H7 (cell line): ENCODE measurements at regions not wholly inside any gene's neighbourhood (a gene's known extent, or its start where the extent isn't known, plus 50 kb on each side); places are given as distances from the start of the nearest gene placed in this dataset.
A peak's percentile ranks its signal among the peaks of the same experiment; 100 is the strongest.

ENCODE experiments used
- DNase-seq: peaks from one replicate; pipeline ENCODE4 v3.0.0; 2012
- H3K27me3 ChIP-seq: 2 replicates; pipeline ENCODE4 v1.6.0; 2011; ENCODE audit warnings: mild to moderate bottlenecking, low read length; ENCODE audit not compliant: control insufficient read depth, insufficient read depth
- H3K36me3 ChIP-seq: replicated peaks from 2 replicates; pipeline ENCODE4 v1.5.1; 2011; ENCODE audit warnings: low read length; ENCODE audit not compliant: control insufficient read depth, insufficient read depth
- H3K4me3 ChIP-seq: 2 replicates; pipeline ENCODE4 v1.5.1; 2011; ENCODE audit warnings: low read depth, mild to moderate bottlenecking, control low read depth, low read length, moderate library complexity; ENCODE audit not compliant: insufficient read depth

DNA sequence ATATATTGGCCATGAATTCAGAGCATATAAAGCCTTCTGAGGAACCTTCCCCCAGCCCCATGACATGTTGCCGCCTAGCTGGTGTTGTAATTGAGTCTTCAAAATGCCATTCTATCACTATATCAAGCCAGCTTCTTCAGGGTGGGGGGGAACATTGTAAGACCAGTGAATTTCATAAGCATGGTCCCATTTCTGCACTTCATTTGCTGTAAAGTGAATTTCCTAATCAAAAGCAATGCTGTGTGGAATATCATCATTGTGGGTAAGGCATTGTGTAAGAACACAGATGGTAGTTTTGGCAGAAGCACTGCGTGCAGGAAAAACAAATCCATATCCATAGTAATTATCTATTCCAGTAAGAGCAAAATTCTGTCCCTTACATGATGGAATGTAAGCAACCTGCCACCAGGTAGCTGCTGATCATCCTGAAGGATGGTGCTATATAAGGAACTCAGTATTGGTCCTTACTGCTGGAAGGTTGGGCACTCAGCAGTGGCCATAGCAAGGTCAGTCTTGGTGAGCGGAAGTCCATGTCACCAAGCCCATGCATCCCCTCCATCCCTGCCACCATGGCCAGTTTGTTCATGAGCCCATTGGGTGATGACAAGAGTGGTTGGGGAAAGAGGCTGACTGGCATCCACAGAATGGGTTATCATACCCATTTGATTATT, 159.4 kb downstream of the COPS8 start:
- Histone ChIP-seq H3K27me3 (no peaks in the 10 kb centered on the region), H3K4me3 (no peak overlapping the region), H3K36me3 (no peaks in the 10 kb centered on the region)
- no peak for DNase-seq

DNA sequence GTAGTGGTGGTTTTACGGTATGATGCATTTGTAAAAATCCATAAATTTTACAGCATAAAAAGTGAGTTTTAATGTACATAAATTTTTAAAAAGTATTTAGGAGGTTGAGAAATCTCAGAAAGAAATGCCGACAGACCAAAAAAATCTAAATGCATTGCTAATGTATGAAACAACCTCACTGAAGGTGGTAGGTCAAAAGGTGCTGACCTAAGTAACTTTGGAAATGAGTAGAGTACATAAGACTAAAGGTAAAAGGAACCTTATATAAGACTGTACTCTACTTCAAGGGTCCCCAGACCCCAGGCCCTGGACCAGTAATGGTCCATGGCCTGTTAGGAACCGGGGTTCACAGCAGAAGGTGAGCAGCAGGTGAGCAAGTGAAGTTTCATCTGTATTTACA, 163.4 kb downstream of the COL6A3 start:
- DNase-seq: no peak
- Histone ChIP-seq H3K4me3 (no peak overlapping the region), H3K27me3 (no peaks in the 10 kb centered on the region), H3K36me3 (no peaks in the 10 kb centered on the region)

DNA sequence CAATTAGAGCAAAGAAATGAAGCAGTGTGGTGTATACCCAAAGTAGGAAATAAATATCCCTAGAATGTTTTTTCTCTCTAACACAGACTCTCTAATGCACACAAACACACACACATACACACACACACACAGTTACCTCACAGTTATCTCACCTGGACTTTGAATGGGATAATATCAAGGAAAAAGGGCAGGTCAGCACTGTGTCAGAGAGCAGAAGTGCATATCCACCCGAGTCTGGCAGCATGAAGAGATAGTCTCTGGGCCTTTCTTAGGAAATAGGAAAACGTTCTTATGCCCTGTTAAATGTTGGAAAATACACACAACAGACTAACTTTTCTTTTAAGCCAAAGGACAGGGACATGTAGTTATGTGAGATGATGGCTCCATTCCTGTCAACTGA, 162.0 kb downstream of the COL6A3 start:
- Histone ChIP-seq H3K4me3 (no peak overlapping the region), H3K36me3 (no peaks in the 10 kb centered on the region; the same call in 1 of the 2 replicates), H3K27me3 (no peaks in the 10 kb centered on the region)
- DNase-seq: no peak

DNA sequence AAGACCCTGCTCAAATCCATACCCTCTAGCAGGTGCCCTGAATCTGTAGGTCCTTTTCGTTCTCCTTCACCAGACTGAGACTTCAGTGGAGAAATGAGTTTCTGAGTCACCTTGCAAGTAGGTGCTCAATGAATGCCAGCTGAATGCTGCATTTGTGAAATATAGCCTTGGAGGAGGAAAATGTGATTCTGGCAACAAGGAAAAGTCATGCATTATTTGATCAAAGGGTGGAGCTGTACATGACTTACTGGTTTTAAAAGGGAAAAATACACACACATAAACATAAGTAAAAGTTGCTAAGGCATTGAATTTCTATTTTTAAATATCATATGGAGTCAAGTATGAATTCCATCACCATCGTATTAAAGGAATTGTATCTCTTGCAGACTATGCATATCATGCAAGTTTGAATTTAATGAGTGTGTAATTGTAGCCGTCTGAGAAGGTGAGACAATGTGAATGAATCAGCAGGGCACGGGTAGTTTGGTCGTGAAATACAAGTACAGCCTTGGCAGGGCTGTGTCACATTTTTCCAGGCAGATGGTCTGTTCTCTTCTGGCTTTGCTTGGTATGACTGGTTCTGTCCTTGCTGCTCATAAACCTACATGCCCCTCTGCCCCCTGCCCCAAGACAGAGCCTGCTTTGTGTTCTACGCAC, 160.8 kb downstream of the COL6A3 start:
- no peak for DNase-seq
- Histone ChIP-seq H3K36me3 (no peaks in the 10 kb centered on the region; the same call in 1 of the 2 replicates), H3K27me3 (no peaks in the 10 kb centered on the region), H3K4me3 (no peak overlapping the region)

DNA sequence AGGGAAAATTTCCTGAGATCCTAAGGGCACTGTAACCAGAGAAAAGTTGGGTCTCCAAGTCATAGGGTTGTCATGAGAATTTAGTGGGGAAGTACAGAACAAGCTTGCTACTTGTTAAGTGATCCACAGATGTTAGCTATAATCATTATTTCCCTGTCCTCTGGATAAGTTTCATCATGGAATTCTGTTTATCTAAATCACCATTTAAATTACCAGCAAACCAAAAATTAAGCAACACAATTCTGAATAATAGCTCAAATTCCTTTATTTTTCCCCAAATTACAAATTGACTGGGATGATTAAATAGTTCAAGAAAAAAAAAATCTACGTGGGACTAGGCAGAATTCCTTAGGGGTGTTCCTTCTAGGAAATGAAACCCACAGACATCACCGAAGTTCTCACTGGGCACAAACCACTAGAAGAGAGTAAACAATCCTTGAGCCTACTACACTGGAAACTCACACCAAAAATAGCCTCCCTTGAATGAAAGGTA, 159.5 kb downstream of the COL6A3 start:
- no peak for DNase-seq
- H3K27me3 ChIP-seq: no peaks in the 10 kb centered on the region
- H3K36me3 ChIP-seq: no peaks in the 10 kb centered on the region; the same call in 1 of the 2 replicates
- H3K4me3 ChIP-seq: no peak overlapping the region

DNA sequence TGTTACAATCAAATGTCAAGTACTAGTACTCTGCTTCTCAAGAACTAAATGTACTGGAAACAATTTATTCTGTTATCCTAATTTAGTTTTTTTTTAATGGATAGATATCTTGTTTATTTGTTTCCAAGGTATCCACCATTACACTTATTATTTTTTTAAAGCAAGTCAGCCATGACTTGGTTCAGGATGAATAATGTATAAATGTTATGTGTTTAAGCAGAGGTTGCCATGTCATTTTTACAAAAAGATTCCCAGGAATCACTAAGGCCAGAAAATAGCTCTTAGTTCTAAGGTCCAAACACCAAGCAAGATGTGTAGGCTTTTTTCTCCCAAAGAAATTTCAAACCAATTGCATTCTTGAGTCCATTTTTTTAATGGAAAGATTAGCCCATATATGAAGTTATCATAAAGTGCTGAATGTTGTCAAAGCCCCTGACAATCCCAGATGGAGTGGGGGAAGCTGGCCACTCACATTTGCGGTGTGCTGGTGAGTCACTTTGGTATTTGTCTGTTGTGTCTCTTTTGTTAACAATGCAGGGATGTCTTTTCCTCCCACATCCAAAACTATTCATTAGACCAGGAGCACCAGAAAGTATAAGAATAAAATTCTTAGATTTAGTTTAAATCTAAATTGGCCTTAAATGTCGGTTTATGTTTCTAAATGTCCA, 158.9 kb downstream of the COL6A3 start:
- Histone ChIP-seq H3K4me3 (no peak overlapping the region), H3K36me3 (no peaks in the 10 kb centered on the region; the same call in 1 of the 2 replicates), H3K27me3 (no peaks in the 10 kb centered on the region)

DNA sequence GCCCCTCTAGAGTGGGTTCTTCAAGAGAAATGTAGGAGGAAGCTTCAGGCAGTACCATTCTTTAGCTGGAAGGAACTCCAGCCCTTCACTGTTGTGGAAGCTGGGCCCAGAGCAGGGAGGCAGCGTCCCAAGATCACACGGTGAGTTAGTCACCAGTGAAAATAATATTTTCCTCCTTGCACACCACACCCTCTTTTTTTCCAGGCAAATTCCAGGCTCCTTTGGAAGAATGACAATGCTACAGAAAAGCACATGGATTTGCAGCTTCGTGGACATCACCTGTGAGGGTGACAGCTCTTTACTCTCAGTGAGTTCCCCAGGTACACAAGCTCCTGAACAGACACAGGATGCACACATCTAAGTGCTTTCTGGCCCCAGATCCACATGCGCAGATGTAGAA, 157.1 kb downstream of the COL6A3 start:
- Histone ChIP-seq H3K4me3 (no peak overlapping the region), H3K36me3 (no peaks in the 10 kb centered on the region; the same call in 1 of the 2 replicates), H3K27me3 (no peaks in the 10 kb centered on the region)
- no peak for DNase-seq

More for the DNA sequence above, 158.9 kb downstream of the COL6A3 start:
- DNase-seq: no peak

DNA sequence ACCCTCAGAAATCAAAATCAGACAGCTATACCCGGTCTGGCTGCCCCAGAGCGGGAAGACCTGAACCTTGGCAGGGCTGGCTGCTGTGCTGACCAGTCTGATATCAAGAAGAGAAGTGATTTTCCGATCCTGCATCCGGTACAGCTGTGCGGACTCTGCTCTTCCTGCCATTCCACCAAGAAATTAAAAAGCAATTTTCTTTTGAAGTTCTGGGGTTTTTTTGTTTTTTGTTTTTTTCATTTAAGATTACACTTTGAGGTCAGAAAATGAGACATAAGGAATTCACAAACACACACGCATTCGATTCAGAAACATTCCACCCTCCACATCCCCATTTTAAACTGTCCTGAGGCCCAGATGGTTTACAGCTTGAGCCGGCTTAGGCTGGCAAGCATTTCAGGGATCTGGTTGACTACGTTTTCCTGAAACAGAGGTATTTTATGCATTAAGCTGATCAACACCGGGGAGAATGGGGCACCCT, 156.5 kb downstream of the COL6A3 start:
- H3K4me3 ChIP-seq: no peak overlapping the region
- no peak for DNase-seq
- no peaks in the 10 kb centered on the region for H3K27me3 ChIP-seq
- H3K36me3 ChIP-seq: no peaks in the 10 kb centered on the region; the same call in 1 of the 2 replicates

DNA sequence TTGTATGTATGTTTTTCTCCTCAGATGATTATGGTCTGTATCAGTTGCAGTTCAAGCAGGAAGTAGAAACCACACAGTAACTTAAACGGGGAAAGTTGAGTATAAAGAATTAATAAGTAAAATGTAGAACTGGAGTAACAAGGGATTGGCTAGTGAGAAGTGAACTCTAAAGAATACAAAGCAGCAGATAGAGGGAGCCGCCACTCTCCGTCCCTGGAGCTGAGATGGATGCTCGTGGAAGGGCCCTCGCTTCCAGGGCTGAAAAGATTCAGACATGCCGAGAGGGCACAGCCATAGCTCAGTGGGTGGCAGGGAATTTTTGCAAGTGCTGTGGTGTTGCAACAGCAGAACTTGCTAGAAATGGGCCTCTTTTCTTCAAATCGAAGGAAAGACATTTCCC, 155.8 kb downstream of the COL6A3 start:
- Histone ChIP-seq H3K27me3 (no peaks in the 10 kb centered on the region), H3K4me3 (no peak overlapping the region), H3K36me3 (no peaks in the 10 kb centered on the region; the same call in 1 of the 2 replicates)
- DNase-seq: peak; percentile 55

DNA sequence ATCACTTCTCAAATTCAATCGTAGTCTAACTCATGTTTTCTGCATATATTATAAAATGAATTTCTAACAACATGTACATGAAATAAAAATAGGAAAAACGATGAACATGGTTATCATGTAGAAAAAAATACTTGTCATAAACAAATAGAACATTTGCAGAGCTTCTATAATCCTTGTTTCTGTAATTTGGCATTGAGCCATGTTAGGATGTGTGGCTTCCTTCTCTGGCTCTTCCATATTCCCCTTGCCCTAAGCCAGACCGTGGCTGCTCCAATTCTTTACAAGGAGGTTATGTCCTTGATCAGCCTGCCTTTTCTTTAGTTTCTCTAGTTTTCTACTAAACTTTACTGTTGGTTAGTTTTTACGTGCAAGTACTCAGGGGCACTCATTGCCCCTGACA, 155.3 kb downstream of the COL6A3 start:
- H3K4me3 ChIP-seq: no peak overlapping the region
- no peaks in the 10 kb centered on the region for H3K27me3 ChIP-seq
- no peaks in the 10 kb centered on the region; the same call in 1 of the 2 replicates for H3K36me3 ChIP-seq
- DNase-seq: no peak

DNA sequence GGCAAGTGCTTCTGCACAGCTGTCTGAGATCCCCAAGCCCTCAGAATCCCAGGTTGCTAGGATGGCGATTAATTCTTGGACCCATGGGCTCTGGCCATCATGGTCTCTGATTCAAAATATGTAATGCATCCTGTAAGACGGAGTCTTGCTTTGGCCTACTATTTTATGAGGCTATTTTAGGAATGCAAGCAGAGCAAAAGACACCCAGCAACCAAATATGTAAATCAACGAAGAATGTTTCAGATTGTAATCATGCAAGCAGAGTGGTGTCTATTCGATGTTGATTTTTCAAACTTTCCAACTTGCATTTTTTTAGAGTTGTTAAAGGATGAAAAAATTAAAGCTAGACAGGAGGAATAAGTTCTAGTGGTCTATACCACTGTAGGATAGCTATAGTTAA, 154.8 kb downstream of the COL6A3 start:
- H3K27me3 ChIP-seq: no peaks in the 10 kb centered on the region
- DNase-seq: no peak

DNA sequence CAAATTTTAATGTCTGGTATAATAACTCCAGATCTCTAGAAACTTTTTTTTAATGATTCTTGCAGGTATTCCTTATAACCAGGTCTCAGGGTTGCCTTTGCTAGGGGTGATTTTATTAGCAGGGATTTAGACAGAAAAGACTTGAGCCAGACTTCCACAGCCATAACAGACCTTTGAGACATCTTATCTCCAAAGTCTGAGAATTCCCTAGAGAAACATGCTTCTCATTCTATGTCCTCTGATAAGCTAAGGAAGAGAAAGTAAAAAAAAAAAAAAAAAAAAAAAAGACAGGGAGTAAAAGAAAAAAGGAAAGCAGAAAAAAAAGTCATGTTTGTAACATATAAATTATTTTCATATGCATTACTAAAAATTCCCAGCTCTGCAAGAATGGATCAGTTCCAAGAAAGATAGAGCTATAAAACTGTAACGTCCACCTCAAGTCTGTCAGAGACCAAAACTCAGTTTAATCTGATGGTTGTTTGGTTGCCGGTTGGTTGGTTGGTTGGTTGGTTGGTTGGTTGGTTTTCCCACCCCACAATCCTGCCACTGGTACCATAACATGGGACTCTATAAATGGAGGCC, 153.8 kb downstream of the COL6A3 start:
- no peak for DNase-seq
- H3K27me3 ChIP-seq: no peaks in the 10 kb centered on the region

More for the DNA sequence above, 154.8 kb downstream of the COL6A3 start:
- Histone ChIP-seq H3K4me3 (no peak overlapping the region), H3K36me3 (no peaks in the 10 kb centered on the region; the same call in 1 of the 2 replicates)

DNA sequence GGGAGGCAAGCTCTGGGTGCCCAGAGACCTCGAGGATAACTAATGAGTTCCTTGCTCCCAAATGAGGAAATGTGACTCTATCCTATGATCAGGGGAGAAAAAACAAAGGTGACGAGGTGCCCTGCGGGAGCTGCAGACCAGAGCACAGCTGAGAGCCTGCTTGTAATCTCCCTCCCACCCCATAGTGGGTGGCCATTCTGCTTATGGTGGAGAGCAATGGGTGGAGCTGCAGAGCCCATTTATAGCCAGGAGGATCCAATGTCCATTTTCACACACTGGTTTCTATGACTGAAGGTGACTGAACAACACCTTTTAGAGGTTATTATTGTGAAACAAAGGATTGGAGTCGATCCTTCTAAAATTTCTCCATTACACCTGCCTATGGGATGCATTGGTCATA, 153.3 kb downstream of the COL6A3 start:
- H3K4me3 ChIP-seq: no peak overlapping the region
- H3K27me3 ChIP-seq: no peaks in the 10 kb centered on the region
- no peaks in the 10 kb centered on the region; the same call in 1 of the 2 replicates for H3K36me3 ChIP-seq
- DNase-seq: no peak

More for the DNA sequence above, 153.8 kb downstream of the COL6A3 start:
- no peaks in the 10 kb centered on the region; the same call in 1 of the 2 replicates for H3K36me3 ChIP-seq
- H3K4me3 ChIP-seq: no peak overlapping the region

DNA sequence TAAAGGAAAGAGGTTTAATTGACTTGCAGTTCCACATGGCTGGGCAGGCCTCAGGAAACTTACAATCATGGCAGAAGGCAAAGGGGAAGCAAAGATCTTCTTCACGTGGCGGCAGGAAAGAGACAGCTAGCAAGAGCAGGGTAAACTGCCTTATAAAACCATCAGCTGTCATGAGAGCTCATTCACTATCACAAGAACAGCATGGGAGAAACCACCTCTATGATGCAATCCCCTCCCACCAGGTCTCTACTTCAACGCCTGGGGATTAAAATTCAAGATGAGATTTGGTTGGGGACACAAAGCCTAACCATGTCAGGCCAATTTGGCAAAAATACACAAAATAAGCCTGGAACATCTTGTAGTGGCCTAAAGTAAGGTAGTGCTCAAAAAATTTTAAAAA, 152.6 kb downstream of the COL6A3 start:
- Histone ChIP-seq H3K36me3 (no peaks in the 10 kb centered on the region; the same call in 1 of the 2 replicates), H3K27me3 (no peaks in the 10 kb centered on the region), H3K4me3 (no peak overlapping the region)
- no peak for DNase-seq
